Putamen (tissue), 1 donor: ENCODE measurements at regions not wholly inside any gene's neighbourhood (a gene's known extent, or its start where the extent isn't known, plus 50 kb on each side); places are given as distances from the start of the nearest gene placed in this dataset.
A peak's percentile ranks its signal among the peaks of the same experiment; 100 is the strongest.
"Not testable (repeated sequence)": the region's sequence is repeated elsewhere in the genome, so short reads cannot be mapped to it uniquely, and the experiment has no call there.

Experiments
- DNase-seq: peaks from one replicate; pipeline ENCODE4 v3.0.0-alpha.2; 2016; ENCODE audit warnings: low spot score

DNA sequence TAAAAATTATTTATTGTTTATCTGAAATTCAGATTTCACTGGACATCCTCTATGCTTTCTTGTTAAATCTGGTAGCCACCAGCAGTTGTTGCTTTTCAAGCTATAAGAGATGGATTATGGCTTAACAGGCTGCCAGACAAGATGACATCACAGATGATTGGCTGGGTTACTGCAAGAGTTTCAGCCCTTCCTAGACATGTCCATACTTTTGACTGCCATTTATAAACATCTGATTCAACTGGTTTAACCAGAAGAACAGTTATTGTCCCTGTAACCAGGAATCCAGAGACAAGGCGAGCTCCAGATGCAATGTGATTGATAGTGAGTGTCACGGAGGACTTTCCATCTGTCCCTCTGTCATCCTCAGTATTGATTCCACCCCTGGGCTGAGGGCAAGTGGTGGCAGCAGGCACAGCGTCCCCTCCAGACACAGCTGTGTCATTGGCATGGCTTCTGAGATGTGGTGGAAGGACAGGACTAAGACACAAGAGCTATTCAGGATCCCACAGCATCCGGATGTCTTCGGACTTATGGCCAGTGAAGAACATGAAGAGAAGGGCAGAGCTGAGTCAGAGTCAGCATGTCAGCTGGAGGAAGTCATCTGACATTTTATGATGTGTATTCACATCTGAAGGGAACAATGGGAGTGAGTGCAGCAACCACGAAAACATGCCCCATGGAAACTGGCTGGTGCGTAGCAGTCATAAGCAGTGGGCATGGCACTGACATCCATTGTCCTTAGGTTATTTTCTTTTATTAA, 284.5 kb upstream of the CDYL start:
- DNase-seq = no peak

DNA sequence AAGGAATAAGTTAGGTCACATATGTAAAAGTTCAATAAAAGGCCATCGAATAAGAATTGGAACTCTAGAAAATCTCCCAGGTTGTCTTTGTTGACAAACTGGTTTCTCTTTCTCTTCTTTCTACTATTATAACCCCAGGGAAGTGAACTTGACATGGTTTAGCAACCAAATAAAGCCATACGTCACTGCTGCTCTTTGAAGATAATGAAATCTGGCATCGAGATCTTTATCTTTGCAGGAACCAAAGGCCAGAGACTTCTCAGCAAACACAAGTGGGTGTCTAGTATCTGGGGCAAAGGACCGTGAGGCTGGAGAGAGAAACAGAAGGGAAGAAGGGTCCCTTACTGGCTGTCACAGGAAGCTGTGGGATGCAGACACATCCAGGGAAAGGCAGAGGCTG, 286.7 kb upstream of the CDYL start:
- DNase-seq = no peak

DNA sequence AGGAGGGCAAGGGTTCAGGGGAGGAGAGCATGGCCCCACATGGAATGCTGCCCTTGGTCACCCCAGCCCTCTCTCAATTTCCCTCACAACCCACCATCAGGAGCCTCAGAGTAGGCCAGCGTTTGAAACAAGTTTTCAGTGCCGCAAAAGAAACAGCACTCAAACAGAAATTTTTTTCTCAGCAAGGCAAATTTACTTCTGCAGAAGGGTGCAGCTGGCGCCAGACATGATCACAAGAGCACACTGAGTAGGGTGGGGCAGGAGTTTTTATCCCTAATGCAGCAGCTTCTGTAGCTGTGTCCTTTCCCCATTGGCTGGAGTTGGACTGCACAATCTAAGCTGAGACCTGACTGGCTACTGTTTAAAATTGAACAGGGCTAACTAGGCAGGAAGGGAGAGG, 287.8 kb upstream of the CDYL start:
- DNase-seq = no peak

DNA sequence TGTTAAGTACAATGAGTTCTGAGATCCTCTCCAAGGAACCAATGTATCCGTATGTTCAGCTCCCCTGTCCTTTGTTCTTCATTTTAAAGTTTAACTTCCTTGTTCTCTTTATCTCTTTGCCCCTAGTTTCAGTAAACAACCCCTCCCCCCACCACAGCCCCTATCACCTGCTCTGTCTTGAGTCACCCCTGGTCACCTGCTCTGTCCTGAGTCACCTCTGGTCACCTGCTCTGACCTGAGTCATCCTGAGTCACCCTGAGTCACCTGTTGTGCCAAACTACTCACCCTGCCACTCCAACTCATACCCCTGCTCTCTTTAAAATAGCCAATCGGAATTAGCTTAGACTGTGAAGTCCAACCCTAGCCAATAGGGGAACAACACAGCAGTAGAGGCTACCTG, 288.7 kb upstream of the CDYL start:
- no peak for DNase-seq

DNA sequence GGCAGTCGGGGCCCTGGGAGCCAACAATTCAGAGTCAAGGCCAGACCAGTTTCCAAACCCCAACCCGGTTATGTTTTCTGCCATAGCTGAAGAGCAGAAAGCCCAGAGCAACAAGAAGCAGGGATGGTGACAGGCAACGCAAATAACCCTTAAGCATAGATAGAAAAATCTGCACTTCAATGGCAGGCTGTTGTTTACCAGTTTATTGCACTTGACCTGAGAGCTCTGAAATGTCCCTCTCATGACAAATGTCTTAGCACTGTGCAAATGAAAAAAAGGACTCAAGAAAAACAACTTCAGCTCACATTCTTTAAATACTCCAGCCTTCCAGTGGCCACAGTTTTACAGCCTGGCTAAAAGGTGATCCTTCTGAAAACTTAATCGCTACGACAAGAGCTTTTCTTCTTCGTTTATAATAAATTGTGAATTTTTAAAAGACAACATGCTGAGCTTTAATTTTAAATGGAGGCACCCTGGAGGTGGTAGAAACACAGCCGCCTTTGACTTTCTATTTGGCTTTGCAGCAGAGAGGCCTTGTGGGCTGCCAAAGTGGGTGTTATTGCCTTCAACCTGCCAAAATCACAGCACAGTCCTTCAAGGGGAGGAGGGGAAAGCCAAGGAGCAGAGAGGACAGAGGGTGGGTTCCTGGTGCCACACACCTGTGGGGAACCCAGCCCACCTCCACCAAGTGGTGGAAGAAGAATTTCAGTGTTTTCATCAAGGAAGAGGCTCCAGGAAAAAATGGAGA, 289.5 kb upstream of the CDYL start:
- DNase-seq = no peak

DNA sequence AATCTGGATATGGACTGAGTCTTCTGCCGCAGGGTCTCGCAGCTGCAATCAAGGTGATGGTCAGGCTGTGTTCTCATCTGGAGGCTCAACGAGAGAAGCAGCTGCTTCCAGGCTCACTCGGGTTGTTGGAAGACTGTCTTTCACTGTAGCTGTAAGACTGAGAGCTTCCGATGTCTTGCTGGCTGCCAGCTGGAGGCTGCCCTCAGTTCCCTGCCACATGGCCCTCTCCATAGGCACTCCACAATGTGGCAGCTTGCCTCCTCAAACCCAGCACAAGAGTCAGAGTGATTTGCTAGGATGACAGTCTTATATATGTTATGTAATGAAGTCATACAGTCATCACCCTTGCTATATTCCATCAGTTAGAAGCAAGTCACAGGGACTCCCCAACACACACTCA, 290.5 kb upstream of the CDYL start:
- no peak for DNase-seq

DNA sequence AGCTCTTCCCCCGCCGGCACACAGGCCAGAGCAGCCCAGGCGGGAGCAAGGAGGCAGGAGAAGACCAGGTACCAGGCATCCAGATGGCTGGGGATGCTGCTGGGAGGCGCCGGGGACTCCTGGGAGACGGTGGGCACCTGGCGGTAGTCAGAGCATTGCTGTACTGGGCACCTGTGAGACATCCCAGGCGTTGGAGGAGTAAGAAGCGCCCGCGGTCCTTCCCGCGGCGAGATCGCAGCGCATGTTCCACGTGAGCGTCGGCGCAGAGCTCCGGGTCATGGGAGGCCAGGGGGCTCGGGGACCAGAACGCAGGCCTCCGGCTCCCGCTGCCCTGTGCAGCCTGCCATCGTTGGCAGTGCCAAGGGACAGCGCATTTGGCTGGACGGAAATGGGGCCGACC, 293.7 kb upstream of the CDYL start:
- DNase-seq = no peak

DNA sequence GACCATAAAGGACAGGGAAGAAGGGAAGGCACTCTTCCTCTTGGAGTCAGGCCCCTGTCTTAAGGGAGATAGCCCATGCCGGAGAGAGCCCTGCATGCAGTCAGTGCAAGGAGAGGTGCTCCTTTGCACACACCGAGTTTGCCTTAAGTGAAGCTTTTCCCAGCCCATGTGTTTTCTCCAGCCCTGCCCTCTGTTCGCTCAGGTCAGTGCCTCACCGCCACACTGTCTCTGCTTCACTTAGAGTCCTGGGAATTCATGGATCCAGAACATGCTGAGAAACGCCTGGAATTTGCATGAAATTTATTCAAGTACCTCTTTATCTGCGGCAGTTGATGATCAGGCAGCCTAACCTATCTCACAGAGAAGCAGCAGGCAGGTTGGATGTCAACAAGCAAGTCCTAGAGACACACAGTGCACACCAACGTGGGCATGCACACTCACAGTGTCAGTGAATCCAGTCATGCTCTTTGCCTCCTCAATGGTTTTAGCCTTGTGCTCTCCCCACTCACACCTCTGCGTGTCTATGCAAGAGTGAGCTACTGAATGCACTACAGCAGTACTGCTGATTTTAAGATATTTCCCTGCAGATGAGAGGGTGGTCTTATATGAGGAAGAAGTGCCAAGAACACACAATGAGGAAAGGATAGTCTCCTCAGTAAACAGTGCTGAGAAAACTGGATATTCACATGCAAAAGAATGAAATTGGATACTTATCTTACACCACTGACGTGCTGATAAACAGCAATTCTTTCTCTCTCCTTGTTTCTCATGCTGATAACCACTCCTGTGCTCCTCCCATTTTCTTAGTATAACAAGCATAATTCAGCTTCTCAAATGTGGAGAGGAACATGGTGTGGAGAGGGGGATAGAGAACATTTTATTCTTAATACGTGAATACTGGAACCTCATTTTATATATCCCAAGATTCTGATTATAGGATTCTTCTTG, 295.1 kb upstream of the CDYL start:
- DNase-seq = no peak

DNA sequence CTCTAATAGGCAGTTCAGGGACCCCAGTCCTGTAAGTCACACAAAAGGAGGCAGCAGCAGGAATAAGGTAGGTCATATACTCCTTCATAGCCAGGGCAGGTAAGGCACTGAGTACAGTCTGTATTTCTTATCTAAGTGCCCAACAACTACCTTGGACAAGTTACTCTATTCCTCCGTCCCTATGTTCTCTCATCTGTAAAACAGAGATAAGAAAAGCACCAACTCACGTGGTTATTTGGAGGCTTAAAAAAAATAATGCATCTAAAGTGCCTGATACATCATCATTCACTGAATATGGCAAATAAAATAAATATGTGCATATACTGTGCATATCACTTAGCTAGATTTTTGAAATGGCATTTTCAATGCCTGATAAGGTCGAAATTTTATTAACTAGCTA, 298.1 kb upstream of the CDYL start:
- DNase-seq = no peak

DNA sequence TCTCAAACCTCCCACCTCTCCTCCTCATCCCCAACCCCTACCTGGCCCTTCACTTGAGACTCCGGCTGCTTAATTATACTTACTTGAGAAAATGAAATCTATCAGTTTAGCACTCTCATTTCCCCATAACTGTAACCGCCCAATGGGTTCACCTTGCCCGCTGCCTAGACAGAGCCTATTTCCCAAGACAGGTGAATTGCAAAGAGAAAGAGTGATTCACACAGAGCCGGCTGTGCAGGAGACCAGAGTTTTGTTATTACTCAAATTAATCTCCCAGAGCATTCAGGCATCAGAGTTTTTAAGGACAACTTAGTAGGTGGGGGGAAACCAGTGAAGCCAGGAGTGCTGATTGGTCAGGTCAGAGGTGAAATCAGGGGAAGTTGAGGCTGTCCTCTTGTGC, 301.4 kb upstream of the CDYL start:
- DNase-seq = no peak

DNA sequence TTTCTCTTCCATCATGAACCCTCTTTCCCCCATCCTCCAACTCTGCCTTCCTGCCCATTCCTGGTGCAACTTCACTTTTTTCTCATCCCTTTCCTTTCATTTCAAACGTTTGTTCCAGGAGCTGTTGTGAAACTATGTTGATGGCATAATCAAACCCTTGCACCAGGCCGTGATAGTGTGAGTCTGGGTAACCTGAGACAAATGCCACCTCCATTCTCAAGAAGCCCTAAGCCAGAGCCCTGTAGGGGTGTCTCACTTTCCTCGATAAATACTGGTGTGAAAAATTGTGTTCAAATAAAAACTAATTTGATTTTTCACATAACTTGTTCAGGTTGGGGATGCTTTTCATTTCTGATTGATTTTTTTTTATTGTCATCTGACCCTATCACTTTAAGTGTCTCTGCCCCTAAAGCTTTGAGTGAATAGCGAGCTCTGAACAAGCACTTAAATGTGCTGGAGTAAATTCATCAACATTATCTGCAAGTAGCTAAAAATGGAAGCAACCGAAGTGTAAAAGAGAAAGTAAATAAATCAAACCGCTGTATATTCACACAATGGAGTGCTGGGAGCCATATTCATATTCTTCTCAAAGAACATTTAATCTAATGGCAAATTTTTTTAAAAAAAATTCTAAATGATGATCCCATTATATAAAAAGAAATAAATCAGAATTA, 303.1 kb upstream of the CDYL start:
- DNase-seq = no peak

DNA sequence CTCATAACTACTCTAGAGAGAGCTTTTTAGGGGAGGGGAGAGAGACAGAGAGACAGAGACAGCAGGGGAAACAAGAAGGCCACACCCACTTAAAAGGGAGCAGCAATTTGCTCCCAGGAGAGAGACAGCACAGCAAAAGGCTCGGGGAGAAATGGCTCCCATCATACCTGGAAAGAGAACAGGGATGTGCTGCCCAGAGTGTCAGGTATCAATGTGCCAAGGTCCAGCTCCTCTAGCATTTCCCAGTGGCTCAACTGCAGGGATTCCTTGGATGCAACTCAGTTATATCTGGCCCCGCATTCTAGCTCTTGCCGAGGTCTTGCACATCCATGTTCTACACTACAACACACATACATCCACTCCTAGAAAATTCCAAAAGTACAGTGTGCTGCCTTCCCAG, 304.0 kb upstream of the CDYL start:
- no peak for DNase-seq

DNA sequence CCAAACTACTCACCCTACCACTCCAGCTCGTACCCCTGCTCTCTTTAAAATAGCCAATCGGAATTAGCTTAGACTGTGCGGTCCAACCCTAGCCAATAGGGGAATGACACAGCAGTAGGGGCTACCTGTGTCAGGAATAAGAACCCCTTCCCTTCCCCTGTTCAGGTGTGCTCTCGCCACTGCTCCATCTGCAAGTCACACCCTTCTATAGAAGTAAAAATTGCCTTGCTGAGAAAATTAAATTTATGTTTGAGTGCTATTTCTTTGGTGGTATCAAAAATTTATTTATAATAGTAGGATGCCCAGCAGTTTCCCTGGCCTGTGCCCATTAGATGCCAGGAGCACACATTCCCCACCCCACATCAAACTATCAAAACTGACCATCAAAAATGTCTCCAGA, 304.7 kb upstream of the CDYL start:
- not testable (repeated sequence) for DNase-seq

DNA sequence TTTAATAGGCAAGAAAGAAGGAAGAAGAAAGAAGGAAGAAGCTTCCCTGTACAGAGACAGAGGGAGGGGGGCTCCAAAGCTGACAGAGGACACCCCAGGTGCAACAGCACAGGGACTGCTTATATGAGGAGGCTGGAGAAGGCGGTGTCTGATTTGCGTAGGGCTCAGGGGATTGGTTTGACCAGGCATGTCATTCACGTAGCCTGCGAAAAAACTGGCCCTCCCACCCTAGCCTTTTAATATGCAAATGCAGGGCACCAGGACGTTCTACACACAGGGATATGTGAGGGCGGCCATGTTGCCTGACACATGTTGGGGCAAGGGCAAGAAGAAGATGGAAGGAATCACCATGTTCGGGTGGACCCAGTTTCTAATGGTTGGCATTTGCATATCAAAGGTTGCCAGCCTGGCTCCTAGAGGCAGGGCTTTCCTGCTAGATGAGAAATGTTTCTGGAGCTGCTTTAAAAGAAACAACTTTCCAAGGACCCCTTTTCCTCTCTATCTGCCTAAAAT, 305.4 kb upstream of the CDYL start:
- DNase-seq = no peak

DNA sequence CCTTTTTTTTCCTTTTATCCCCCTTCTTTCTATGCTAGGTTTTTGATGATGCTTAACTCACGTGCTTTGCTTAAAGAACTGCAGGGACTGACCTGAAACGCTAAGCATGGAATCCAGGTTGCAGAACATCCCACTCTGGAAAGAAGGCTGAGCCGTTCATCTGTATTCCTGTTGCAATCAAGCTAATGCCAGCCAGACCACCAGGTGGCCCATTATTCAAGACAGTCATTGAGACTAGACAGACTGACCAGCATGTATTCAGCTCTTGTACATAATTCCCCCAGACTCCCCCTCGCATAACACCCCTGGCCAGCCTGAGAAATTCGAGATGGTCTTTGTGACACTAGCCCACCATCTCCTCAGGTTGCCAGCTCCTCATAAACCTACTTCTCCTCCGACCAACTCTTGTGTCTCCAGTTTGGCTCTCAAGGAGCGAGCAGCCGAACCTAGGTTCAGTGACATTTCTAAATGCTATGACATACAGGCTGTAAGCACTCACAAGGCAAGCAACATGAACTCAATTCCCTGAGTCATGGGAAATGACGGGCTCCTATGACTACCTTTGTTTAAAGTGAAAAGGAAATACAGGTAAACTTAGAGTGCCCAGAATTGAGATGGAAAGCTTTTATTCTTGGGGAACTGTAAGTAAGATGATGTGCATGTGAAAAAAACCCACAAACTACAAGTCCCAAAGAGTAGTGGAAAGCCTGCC, 309.3 kb upstream of the CDYL start:
- no peak for DNase-seq

DNA sequence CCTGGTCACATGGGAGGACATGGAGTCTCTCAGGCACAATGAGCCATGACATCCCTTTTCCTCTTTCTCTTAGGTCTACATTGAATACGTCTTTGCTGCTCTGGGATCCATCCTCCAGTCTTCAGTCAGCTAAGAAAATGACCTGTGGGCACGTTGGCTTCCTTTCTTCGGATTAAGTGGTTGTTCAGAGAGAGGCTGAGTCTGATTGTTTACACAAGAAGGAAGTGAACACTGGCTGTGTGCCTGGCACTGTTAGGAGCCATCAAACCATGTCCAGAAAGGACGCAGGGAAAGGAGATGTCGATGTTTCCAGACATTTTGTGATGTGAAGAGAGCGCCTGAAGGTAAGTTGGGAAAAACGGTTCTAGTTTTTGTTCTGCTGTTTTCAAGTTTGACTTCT, 309.9 kb upstream of the CDYL start:
- no peak for DNase-seq

DNA sequence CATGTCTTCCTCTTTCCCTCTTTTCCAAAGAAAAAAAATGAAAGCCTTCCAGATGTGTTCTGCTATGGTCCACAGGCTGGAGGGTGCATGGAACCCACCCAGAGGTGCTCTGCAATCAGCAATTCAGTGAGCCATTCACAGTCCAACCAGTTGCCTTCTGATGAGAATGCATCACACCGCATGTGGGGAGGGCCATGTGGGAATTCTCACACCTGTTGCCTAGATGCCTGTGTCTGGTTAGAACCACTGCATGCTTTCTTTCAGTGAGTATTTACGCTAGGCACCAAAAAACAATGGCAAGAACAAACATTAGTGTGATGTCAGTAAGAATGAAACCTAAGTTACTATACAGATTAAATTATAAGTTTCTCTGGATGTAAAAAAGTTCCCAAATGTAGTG, 311.6 kb upstream of the CDYL start:
- no peak for DNase-seq

DNA sequence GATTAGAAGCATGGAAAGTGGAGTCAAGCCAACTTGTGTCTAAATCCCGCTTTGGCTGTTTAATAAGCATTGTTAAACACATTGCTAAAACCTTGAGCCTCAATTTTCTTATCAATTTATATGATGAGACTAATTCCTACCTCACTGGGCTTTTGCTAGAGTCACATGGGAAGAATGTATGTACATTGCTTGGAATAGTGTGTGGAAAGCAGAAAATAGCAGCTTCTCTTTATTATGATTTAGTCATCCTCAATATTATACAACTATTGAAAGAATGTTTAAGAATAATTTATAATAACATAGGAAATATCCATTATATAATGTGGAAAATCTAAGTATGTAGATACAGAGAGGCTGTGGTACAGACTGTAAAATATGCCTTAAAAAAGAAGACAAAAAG, 313.0 kb upstream of the CDYL start:
- no peak for DNase-seq

DNA sequence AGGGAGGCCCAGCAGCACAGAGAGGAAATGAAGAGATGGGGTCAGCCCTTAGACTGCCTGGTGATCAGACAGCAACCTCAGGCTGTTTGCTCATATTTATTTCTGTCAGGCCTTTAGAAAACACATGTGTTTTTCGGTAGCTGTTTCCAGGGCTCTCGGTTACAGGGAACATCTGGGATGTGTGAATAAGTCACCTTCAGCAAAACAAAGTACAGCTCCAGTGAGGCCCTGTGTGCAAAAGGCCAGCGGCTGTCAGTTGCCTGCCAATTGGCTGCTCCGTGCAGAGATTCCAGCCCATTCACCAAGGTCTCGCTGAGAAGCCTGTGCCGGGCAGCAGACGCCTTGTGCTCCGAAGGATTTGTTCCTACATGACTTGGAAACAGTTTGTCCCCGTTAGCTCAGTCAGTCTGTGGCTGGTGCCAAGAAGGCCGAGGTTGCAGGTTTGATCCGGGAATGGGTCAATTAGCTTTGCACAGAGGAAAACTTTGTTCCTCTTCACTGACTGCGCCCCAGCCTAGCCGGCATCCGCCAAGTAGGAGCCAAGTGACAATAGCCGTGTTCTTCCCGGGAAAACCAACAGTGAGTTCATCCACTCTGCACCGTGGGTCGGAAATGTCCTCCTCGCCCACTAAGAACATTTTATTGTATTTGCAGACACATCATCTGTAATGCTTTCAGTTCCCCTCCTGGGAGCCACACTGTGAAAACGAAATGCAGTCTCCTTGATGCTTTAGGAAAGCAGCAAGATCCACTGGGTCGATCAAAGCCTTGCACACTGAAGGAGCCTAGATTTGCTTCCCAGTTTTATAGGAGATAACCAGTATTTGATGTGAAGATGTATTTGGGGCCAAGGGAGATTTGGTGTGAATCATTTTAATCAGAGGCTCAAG, 315.4 kb upstream of the CDYL start:
- DNase-seq = peak; percentile 60

DNA sequence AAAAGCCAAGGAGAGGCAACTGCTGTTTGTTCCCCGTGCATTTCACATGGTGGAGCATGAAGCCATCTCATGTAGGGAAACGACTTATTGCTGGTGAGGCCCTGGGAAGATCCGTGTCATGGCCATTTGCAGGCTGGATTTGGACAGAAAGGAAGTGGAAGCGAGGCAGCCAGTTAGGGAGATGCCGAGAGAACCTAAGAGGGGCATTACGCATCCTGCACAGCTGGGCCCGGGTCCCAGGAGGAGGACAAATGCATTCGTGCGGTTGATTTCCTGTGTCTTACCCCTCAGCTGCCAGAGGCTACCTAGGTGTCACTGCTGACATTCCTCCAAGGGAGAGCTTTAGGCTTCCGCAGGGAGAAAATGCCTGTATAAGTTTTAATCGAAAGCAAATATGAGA, 316.2 kb upstream of the CDYL start:
- no peak for DNase-seq
